ENCODE measurements at regions not wholly inside any gene's neighbourhood (a gene's known extent, or its start where the extent isn't known, plus 50 kb on each side); places are given as distances from the start of the nearest gene placed in this dataset.

GRCh38 chr13:99911965-99912566 is 59.5 kb downstream of the ZIC5 start:
- no peak overlapping the region for H3K4me3 ChIP-seq (ENCODE audit: insufficient read depth, low read depth, low read length)
- DNase-seq = peak; percentile 31
- no peaks in the 10 kb centered on the region for H3K36me3 ChIP-seq (replicated peaks; ENCODE audit: control insufficient read depth, insufficient read depth, low read length)
- H3K27me3 ChIP-seq (ENCODE audit: control insufficient read depth, insufficient read depth, low read length) = no peaks in the 10 kb centered on the region

GRCh38 chr13:99911069-99911964 is 60.2 kb downstream of the ZIC5 start:
- peak; percentile 41 for DNase-seq
- H3K27me3 ChIP-seq (ENCODE audit: control insufficient read depth, insufficient read depth, low read length) = no peaks in the 10 kb centered on the region
- H3K4me3 ChIP-seq (ENCODE audit: insufficient read depth, low read depth, low read length) = no peak overlapping the region
- H3K36me3 ChIP-seq (replicated peaks; ENCODE audit: control insufficient read depth, insufficient read depth, low read length) = no peaks in the 10 kb centered on the region

GRCh38 chr13:99909836-99910619 is 61.5 kb downstream of the ZIC5 start:
- Histone ChIP-seq H3K36me3 (replicated peaks; ENCODE audit: control insufficient read depth, insufficient read depth, low read length) (no peaks in the 10 kb centered on the region), H3K27me3 (ENCODE audit: control insufficient read depth, insufficient read depth, low read length) (no peaks in the 10 kb centered on the region), H3K4me3 (ENCODE audit: insufficient read depth, low read depth, low read length) (no peak overlapping the region)
- DNase-seq = no peak

GRCh38 chr13:99909097-99909835 is 62.3 kb downstream of the ZIC5 start:
- no peak for DNase-seq
- no peak overlapping the region for H3K4me3 ChIP-seq (ENCODE audit: insufficient read depth, low read depth, low read length)
- H3K27me3 ChIP-seq (ENCODE audit: control insufficient read depth, insufficient read depth, low read length) = no peaks in the 10 kb centered on the region
- H3K36me3 ChIP-seq (replicated peaks; ENCODE audit: control insufficient read depth, insufficient read depth, low read length) = no peaks in the 10 kb centered on the region

DNA sequence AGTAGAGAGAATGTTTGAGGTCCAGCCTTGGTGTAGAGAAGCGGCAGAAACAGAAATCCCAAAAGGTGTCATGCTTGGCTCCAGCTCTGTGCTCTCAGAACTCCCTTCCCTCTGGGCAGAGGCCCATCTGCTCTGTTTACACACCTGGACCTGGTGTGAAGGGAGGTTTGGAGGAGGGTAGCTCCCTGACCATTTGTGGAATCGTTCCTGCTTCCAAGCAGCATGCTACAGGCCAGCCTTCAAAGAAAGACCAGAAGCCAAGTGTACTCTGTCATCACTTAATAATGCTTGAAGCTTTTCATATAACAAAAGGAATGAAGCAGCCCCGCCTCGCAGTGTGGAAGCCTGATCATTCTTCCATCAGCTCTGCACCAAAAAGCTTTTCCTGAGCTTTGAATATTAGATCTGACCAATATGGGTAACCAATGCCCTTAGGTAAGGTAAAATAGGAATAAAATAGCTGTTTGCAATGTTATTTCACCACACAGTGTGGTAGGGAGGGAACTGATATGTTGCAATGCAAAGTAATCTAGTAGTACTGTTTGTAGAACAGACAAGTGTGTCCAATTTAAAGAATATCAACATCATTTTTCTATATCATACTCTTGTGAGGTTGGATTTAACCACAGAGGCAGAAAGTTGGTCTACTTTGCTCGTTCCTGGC is 63.3 kb downstream of the ZIC5 start:
- Histone ChIP-seq H3K27me3 (ENCODE audit: control insufficient read depth, insufficient read depth, low read length) (no peaks in the 10 kb centered on the region), H3K4me3 (ENCODE audit: insufficient read depth, low read depth, low read length) (no peak overlapping the region), H3K36me3 (replicated peaks; ENCODE audit: control insufficient read depth, insufficient read depth, low read length) (no peaks in the 10 kb centered on the region)
- DNase-seq = no peak

DNA sequence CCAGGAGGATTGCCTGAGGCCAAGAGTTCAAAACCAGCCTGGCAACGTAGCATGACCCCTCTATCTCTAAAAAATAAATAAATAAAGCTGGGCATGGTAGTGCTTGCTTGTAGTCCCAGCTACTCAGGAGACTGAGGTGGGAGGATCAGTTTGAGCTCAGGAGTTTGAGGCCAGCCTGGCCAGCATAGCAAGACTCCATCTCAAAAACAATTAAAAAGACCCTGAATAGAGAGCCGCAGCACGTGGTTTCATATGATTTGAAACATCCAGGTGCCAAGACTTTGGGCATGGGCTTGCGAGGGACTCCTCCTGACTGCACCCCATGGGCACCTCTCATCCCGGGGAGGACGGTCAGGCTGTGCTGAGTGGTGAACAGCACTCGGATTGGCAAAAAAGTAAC is 63.9 kb downstream of the ZIC5 start:
- Histone ChIP-seq H3K4me3 (ENCODE audit: insufficient read depth, low read depth, low read length) (no peak overlapping the region), H3K27me3 (ENCODE audit: control insufficient read depth, insufficient read depth, low read length) (no peaks in the 10 kb centered on the region), H3K36me3 (replicated peaks; ENCODE audit: control insufficient read depth, insufficient read depth, low read length) (no peaks in the 10 kb centered on the region)
- DNase-seq = no peak

GRCh38 chr13:99907038-99907437 is 64.5 kb downstream of the ZIC5 start:
- H3K36me3 ChIP-seq (replicated peaks; ENCODE audit: control insufficient read depth, insufficient read depth, low read length) = no peaks in the 10 kb centered on the region
- DNase-seq = no peak
- no peak overlapping the region for H3K4me3 ChIP-seq (ENCODE audit: insufficient read depth, low read depth, low read length)
- no peaks in the 10 kb centered on the region for H3K27me3 ChIP-seq (ENCODE audit: control insufficient read depth, insufficient read depth, low read length)

- Histone ChIP-seq H3K36me3 (replicated peaks; ENCODE audit: control insufficient read depth, insufficient read depth, low read length) (no peaks in the 10 kb centered on the region), H3K4me3 (ENCODE audit: insufficient read depth, low read depth, low read length) (no peak overlapping the region), H3K27me3 (ENCODE audit: control insufficient read depth, insufficient read depth, low read length) (no peaks in the 10 kb centered on the region)
- DNase-seq = no peak
Observed at GRCh38 chr13:99905814-99906213, 65.8 kb downstream of the ZIC5 start.

- no peak for DNase-seq
- no peak overlapping the region for H3K4me3 ChIP-seq (ENCODE audit: insufficient read depth, low read depth, low read length)
- no peaks in the 10 kb centered on the region for H3K36me3 ChIP-seq (replicated peaks; ENCODE audit: control insufficient read depth, insufficient read depth, low read length)
- H3K27me3 ChIP-seq (ENCODE audit: control insufficient read depth, insufficient read depth, low read length) = no peaks in the 10 kb centered on the region
Observed at GRCh38 chr13:99905224-99905623, 66.3 kb downstream of the ZIC5 start.

DNA sequence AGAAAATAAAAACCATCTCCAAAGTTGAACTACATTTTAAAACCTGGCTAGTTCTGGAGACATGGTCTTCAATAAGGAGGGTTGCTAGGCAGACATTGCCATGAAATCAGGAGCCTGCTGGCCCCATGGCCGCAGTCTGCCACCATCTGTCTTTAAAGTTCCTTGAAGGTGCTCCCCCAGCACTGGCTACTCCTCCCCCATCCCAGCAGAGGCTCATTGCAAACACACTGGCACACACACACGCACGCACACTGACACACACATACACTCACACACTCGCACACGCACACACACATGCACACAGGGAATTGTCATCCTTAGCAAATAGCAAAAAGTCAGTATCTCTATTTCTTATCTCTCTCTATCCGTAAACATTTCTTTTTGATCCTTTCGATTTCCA is 68.4 kb downstream of the ZIC5 start:
- H3K4me3 ChIP-seq (ENCODE audit: insufficient read depth, low read depth, low read length) = no peak overlapping the region
- peak; percentile 15 for DNase-seq
- H3K27me3 ChIP-seq (ENCODE audit: control insufficient read depth, insufficient read depth, low read length) = no peaks in the 10 kb centered on the region; the same call in 1 of the 2 replicates
- no peaks in the 10 kb centered on the region for H3K36me3 ChIP-seq (replicated peaks; ENCODE audit: control insufficient read depth, insufficient read depth, low read length)

DNA sequence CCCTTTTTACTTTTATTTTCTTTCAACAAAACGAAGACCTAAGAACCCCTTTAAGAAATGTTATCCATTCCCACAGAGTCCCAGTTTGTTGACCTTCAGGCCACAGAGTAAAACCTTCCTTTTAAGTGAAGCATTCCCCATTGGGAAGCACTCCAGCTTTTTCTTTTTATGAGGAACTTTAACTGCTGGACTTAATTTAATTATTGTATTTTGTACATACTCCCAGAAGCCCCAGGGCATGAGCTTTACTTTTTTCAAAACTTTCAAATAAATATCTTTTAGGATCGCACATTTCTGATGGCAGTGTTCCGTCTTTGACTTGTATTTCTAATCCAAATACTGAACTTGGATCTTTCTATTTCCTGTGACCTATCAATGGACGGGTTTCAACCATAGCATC is 68.9 kb downstream of the ZIC5 start:
- Histone ChIP-seq H3K36me3 (replicated peaks; ENCODE audit: control insufficient read depth, insufficient read depth, low read length) (no peaks in the 10 kb centered on the region), H3K4me3 (ENCODE audit: insufficient read depth, low read depth, low read length) (no peak overlapping the region), H3K27me3 (ENCODE audit: control insufficient read depth, insufficient read depth, low read length) (no peaks in the 10 kb centered on the region; the same call in 1 of the 2 replicates)
- peak; percentile 2 for DNase-seq

DNA sequence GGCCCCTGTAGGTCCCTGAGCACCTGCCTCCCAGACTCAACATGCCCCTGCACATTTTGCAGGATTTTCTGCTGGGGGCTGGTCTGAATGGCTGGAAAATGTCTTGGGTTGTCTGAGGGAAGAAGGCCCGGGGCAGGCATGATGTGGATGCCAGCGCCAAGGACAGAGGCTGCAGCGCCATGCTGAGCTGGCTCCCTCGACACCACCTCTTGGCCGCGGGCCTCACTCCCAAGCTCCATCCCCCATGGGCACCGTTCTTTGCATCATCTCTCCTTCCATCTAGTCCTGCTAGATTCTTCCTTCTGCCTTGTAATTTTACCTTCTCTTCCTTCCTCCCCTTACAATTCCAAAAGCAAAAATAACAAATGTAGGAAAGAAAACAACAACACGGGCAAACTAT is 70.6 kb downstream of the ZIC5 start:
- peak; percentile 40 for DNase-seq
- Histone ChIP-seq H3K27me3 (ENCODE audit: control insufficient read depth, insufficient read depth, low read length) (peaks cover 1% of the 10 kb centered on the region; the same call in 1 of the 2 replicates), H3K36me3 (replicated peaks; ENCODE audit: control insufficient read depth, insufficient read depth, low read length) (no peaks in the 10 kb centered on the region), H3K4me3 (ENCODE audit: insufficient read depth, low read depth, low read length) (no peak overlapping the region)

DNA sequence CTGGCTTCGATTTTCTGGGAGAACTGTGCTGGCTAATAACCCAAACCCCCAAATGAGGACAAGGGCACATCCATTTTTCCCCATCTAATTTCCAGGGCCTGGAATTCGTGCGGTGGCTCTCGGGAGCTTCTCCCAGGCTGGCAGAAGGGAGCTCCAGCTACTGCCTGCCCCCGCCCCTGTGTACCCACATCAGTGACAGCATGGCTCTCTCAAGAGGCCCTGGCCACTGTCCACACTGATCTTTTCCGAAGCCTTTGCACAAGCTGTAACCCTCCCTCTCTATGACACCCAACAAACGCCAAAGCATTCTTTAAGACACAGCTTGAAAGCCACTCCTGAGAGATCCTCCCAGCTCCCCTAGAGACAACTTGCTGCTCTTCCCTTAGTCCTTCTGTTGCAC is 73.1 kb downstream of the ZIC5 start:
- no peak overlapping the region for H3K4me3 ChIP-seq (ENCODE audit: insufficient read depth, low read depth, low read length)
- DNase-seq = no peak
- no peaks in the 10 kb centered on the region for H3K36me3 ChIP-seq (replicated peaks; ENCODE audit: control insufficient read depth, insufficient read depth, low read length)
- peaks cover 16% of the 10 kb centered on the region; the same call in 1 of the 2 replicates for H3K27me3 ChIP-seq (ENCODE audit: control insufficient read depth, insufficient read depth, low read length)

DNA sequence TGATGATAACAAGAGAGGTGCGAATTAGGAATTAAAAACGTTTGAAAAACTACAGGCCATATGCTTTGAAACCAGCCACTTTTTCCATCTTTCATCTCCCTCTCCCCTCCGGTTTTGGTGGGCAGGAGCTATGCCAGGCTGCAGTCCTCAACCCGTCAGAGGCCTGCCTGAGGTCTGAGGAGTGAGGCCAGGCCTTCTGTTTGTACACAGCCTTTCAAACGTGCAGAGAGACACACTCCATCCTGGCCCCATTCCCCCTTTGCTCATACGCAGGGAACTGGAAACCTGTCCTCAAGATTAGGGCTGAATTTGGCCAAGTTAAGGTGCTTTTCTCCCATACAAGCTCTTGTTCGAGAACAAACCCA is 74.5 kb downstream of the ZIC5 start:
- Histone ChIP-seq H3K36me3 (replicated peaks; ENCODE audit: control insufficient read depth, insufficient read depth, low read length) (no peaks in the 10 kb centered on the region), H3K27me3 (ENCODE audit: control insufficient read depth, insufficient read depth, low read length) (peaks cover 17% of the 10 kb centered on the region; the same call in 1 of the 2 replicates), H3K4me3 (ENCODE audit: insufficient read depth, low read depth, low read length) (no peak overlapping the region)
- DNase-seq = no peak
